GM18511 (cell line): ENCODE measurements at regions not wholly inside any gene's neighbourhood (a gene's known extent, or its start where the extent isn't known, plus 50 kb on each side); places are given as distances from the start of the nearest gene placed in this dataset.

Experiments used
- ATAC-seq: cut with Tn5 transposase; IDR thresholded peaks from one replicate; pipeline ENCODE4 v1.9.1; 2021; ENCODE audit warnings: mild to moderate bottlenecking, moderate library complexity; ENCODE audit not compliant: unreplicated experiment

DNA sequence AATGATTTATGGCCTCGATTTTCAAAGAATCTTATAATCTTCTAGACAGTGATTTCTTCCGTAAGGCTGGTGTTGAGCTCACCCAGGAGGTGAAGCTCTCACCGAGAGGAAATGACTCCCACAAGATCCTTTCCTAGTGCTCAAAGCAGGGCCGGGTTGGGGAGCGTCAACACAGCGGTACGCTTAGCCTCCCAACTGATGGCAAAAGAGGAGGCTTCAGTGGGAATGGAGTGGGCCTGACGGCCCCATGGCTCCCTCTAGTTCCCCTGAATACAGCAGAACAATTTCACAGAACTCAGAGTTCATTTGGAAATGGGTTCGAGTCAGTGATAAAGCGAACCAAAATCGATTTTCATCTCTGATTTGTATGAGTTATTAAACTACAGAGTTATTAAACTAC, 449.5 kb downstream of the KLF12 start:
- ATAC-seq: no peak

- ATAC-seq: no peak
Observed at GRCh38 chr13:73684286-73684685, 449.9 kb downstream of the KLF12 start.

DNA sequence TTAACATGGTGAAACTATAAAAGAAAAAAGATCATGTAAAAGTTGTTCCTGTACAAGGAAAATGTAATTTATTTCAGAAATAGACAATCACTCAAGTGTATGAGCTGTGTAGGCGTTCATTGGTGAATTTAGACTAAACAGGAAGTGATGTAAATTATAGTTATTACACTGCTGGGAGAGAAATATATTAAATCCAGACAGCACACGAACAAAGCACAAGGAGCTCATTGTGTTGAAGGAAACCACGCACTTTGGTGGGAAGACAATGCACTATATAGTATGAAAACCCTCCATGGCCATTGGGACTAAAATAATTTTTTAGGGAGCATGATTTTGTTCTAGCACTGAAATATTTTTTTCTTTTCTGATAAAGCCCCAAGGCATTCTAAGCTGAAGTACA, 450.5 kb downstream of the KLF12 start:
- ATAC-seq: no peak

DNA sequence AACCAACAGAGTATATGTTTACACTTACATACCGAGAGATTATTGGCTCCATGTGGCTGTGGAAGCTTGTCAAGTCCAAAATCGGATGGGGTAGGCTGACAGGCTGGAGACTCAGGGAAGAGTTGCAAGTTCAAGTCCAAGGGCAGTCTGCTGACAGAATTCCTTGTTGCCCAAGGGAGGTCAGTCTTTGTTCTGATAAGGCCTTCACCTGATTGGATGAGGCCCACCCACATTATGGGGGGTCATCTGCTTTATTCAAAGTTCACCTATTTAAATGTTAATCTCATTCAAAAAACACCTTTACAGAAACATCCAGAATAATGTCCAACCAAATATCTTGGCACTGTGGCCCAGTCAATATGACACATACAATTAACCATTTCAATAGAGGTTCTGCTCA, 452.4 kb downstream of the KLF12 start:
- ATAC-seq: no peak

DNA sequence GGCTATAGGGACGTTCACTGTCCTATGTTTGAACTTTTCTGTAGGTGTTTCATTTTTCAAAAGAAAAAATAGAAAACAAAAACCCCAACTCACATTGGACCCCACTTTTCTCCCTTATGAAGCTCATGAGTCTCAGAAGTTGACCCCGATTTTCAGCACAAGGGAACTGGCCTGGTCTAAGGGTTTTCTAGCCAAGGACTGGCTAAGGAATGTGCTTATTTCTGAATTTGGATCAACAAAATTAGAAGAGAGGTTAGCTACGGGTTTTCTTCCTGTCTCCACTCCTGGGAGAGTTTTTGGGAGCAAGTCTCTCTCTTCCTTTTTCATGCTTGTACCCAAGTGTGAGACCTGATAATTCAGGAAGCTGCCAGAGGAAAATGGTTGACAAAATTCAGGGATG, 453.2 kb downstream of the KLF12 start:
- no peak for ATAC-seq

DNA sequence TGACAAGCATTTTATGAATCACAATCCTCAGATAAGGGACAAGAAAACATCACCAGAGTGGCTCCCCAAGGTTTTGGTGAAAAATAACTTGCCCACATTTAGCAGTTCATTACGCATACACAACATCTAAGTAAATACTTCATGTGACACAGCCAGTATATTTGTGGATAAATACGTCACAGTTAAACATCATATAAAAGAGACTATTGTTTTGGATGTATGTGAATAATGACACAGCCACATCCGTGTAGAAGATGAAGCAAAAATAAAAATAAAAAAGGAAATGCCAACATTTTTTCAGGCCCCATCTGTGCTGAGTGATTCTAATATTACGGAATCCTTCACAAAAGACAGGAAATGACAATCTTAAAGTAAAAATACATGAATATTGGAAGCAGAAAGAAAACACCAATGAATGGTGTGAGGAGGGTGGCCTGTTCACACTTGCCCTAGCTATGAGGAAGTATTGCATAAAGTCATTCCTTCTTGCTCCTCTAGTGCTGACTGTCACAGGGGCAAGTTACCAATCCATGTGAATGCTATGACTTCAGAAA, 457.1 kb downstream of the KLF12 start:
- no peak for ATAC-seq

DNA sequence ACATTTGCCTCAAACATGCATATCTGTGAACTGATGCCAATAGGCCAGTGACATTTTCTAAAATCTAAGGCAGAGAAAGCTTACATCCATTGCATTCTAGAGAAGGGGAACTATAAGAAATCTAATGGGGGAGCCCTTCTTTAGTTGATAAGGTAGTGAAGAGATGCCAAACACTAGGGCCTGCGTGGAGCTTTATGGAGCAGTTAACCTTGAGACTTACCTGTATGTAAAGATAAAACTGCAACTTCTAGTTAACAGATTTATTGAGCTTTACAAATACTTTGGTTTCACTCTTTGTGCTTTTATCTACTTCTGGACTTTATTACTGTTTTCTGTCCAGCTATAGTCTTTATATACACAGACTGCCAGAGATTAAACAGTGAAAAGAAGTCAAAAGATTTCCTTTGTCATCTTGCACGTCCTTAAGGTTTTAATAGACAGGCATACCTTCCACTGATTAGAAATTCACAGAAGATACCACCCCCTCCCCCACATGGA, 457.6 kb downstream of the KLF12 start:
- ATAC-seq: no peak

DNA sequence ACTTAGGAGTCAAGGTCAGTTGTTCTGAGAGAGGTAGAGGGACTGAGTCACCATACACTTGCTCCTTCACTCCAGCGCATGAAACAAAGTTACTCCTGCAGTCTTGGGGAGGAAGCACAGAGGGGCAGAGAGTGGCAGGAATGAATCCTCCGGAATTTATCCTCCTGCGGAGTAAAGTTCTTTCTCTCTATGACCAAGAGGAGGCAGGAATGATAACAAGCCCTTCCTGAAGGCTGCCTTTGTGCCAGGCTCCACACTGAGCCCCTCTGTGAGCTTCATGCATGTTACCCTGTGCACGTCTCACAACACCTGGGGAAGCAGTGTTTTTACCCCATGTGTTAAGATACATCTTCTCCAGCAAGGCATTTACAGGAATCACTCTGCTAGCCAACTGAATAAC, 458.4 kb downstream of the KLF12 start:
- ATAC-seq: no peak

DNA sequence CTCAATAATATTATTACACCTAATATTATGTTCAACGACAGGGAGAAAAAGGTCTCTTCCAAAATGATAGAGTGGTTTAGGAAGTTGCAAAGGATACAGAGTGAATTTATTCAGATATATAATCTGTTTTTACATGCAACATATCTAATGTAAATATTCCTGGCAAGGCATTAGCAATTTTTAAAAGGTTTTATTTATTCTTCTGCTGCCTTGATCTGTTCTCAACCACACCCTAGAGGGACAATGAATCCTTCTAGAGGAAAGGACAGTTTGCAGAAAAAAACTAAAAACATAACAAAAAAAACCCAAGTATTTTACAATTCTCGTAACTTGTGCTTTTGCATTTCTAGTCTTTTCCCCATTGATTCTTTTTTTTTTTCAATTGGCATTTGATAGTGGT, 459.6 kb downstream of the KLF12 start:
- ATAC-seq: no peak

- ATAC-seq: no peak
Observed at GRCh38 chr13:73673931-73674330, 460.3 kb downstream of the KLF12 start.

GRCh38 chr13:73672492-73672891, 461.7 kb downstream of the KLF12 start:
- ATAC-seq: no peak

- ATAC-seq: no peak
Observed at GRCh38 chr13:73671732-73672131, 462.5 kb downstream of the KLF12 start.

DNA sequence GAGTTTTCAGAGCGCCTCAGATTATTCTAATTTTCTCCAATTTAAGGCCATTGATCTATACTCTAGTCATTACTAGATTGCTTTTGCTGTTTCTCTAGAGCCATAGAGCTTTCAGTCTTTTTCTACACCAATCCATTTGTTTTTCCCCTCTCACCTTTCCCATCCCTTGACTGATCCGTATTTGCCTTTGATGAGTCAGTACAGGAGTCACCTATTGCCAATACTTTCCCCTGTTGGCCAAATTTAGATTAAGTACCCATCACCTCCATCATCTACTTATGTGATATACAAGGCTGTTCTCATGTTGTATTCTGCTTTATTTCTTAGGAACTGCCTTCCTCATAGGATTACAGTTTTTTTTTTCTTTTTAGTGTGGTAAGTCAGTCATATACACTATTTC, 463.2 kb downstream of the KLF12 start:
- ATAC-seq: no peak

DNA sequence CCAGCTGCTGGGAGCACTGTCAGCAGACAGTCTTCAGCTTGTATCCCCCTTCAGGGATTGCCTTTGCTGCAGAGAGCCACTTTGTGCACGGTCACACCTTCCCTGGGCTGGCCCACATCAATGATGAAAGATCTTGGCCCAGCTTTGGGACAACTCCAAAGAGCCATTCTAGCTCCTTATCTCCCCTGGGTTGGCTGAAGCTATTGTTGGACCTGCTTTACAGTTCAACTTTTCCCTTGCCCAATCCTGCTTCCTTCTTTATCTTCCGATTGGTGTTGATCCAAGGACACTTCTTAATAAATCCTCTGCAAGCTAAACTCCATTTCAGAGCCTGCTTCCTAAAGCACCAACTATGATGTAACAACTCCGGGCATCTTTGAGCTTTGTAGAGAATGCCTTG, 466.4 kb downstream of the KLF12 start:
- no peak for ATAC-seq

DNA sequence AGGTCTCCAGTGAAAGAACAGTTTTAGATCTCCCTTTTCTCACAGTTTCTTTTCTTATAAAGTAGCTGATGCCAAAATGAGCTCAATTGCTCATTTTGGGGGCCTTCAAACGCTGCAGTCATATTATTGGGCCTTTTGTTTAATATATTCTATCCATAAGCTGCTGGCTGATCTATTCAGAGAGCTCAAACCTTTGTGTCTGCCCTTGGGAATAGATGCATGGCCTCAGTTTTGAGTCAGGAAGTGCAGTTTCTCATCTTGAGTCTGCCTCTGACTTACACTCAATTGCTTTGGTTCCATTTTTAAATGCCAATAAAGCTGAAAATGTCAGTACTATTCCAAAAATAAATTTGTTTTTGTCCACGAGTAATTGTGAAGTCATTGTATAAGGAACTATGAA, 468.9 kb downstream of the KLF12 start:
- ATAC-seq: no peak

- no peak for ATAC-seq
Observed at GRCh38 chr13:73664851-73665250, 469.4 kb downstream of the KLF12 start.

- no peak for ATAC-seq
Observed at GRCh38 chr13:73662833-73663232, 471.4 kb downstream of the KLF12 start.

DNA sequence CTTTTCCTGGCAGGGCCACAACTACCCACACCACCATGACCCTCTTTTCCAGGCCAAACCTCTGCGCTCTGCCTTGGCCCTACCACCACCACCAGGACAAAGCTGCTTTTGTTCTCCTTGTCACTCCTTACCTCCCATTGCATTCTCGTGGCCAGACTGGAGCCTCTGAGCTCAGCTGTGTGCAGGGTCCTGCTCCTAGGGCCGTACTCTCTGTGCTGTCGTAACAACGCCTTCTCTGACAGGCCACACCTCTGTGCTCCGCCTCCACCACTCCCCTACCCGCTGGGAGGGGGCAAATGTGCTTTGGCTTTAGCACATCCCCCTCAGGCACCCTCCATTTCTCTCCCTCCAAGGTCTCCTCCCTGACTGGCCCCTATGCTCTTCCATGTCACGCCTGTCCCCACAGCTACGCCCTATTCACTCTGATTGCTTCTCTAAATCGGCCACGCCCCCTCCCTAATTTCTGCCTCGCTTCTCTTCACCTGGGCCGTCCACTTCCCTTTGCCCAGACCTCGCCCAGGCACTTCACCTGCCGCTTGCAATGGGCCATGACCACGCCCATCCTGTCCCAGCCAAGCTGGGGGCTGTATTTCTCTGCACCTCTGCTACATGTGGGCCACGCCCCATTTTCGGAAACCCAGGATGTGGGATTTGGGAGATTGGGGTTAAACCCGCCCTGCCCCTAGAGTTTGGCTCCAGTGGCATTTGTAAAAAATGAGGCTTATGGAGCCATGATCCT, 472.3 kb downstream of the KLF12 start:
- ATAC-seq: no peak

DNA sequence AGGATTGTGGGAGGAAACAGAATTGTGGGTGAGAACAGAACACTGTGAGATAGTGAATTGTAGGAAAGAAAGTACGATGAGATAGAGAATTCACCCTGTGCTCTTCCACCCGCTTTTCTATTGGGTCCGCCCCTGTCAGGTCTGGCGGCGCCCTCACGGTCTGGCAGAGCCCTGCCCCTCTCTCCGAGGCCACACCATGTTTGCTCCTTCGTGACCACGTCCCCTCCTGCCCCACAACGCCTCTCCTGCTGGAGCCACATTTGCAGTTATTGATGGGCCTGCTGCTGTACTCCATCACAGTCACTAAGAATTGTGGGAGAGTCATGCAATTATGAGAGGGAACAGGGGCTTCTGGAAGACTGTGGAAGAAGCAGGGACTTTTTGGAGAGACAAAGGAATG, 473.1 kb downstream of the KLF12 start:
- ATAC-seq: no peak

DNA sequence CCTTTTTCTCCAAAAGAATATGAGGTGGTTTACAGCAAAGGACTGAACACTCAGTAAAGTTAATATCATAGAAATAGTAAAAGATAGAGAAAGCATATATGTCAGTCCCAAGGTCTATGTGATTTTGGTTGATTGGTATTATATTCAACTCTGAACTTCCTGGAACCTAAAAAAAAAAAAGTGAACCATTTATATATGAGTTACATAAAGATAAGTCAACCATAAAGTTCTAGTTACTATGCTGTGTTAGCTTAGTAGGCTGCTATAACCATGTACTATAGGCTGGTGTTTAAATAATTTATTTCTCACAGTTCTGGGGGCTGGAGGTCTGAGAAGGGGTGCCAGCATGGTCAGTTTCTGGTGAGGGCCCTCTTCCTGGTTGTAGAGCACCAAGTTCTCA, 475.6 kb downstream of the KLF12 start:
- no peak for ATAC-seq

- ATAC-seq: no peak
Observed at GRCh38 chr13:73657821-73658540, 476.2 kb downstream of the KLF12 start.

DNA sequence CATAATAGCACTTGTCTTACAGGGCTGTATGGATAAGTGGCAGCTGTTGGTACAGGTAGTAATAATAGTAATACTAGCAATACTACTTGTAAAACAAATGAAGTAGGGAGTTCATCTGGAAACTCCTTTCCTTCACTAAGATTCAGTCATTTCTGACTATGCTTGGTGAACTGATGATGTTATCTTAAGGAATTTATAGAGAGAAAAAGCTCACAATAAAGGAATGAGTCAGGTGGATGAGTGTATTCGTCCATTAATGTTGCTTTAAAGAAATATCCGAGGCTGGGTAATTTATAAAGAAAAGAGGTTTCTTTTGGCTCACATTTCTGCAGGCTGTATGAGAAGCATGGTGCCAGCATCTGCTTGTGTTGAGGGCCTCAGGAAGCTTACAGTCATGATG, 477.3 kb downstream of the KLF12 start:
- no peak for ATAC-seq
